ENCODE measurements at regions not wholly inside any gene's neighbourhood (a gene's known extent, or its start where the extent isn't known, plus 50 kb on each side); places are given as distances from the start of the nearest gene placed in this dataset.

DNA sequence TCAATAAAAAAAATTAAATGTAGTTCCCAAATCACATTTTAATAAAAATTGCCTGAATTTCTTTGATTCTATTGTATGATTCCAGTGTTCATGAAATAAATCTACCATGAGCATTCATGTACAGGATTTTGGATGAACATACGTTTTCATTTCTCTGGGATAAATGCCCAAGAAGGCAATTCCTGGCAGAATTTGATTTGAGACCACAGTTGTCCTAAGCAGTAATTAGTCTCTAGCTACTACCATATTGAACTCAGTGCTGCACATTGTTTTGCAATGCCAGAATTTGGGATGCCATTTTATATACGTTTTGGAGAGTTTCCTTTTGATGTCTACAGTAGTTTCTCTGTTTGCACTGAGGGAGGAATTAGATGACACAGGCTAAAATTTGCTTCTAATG, 265.3 kb upstream of the HS3ST5 start:
- TF ChIP-seq POLR2A (IDR thresholded peaks at IDR 0.05; ENCODE audit: low read length) = no peak
- no peak for TF ChIP-seq GATA1 (IDR thresholded peaks at IDR 0.05; ENCODE audit: low read depth, low read length)
